SU-DHL-6 (cell line): ENCODE measurements at regions not wholly inside any gene's neighbourhood (a gene's known extent, or its start where the extent isn't known, plus 50 kb on each side); places are given as distances from the start of the nearest gene placed in this dataset.

Experiments used
- CTCF ChIP-seq: fragments of 200-600 bp; sonication (generic); IDR thresholded peaks from one replicate; pipeline ENCODE4 v1.5.1; 2017; ENCODE audit warnings: antibody characterized with exemption, mild to moderate bottlenecking, low read length, moderate library complexity; ENCODE audit not compliant: insufficient read depth, poor library complexity, severe bottlenecking
- EZH2phosphoT487 ChIP-seq: fragments of 200-600 bp; sonication (generic), shearing (Covaris generic); conservative IDR thresholded peaks from 2 replicates; pipeline ENCODE4 v1.6.1; 2018; ENCODE audit warnings: mild to moderate bottlenecking, antibody characterized with exemption, low read length, moderate library complexity, mixed read lengths

- TF ChIP-seq CTCF (no peak), EZH2phosphoT487 (no peak)
These were observed 246.3 kb upstream of the MAP3K1 start for GRCh38 chr5:56569076-56569475.
